ENCODE measurements at regions not wholly inside any gene's neighbourhood (a gene's known extent, or its start where the extent isn't known, plus 50 kb on each side); places are given as distances from the start of the nearest gene placed in this dataset.

DNA sequence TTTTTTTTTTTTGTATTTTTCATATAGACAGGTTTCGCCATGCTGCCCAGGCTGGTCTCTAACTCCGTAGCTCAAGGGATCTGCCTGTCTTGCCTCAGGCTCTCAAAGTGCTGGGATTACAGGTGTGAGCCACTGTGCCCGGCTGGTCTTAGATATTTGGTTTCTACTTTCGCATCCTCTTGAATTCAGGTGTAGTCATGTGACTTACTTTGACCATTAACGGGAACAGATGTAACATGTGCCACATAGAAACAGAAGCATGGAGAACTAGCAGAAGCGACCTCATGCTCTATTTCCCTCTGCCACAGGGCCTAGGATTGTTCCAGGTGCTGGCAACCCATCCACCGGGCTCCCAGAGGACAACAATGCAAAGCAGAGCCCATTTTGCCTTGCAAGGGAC, 166.6 kb downstream of the CYLD start:
- 54% methylated on average over 5 of the region's 7 CpGs for WGBS (ENCODE audit: low lambda C conversion rate)
- Histone ChIP-seq H3K27ac (ENCODE audit: low read depth in 2 of 2, low read length in 1 of 2) (no peak overlapping the region), H3K4me2 (no peak overlapping the region), H3K9me3 (no peaks in the 10 kb centered on the region), H3K9me2 (no peaks in the 10 kb centered on the region), H3F3A (replicated peaks; ENCODE audit: insufficient read depth) (no peaks in the 10 kb centered on the region), H3K4me1 (ENCODE audit: control insufficient read depth in 1 of 2, insufficient read depth in 2 of 2, low read depth in 1 of 2, low read length in 1 of 2) (no peaks in the 10 kb centered on the region), H4K20me1 (ENCODE audit: insufficient read depth) (no peaks in the 10 kb centered on the region), H3K9ac (no peak overlapping the region), H3K79me2 (ENCODE audit: insufficient read depth) (no peaks in the 10 kb centered on the region), H3K27me3 (ENCODE audit: insufficient read depth) (no peaks in the 10 kb centered on the region), H2AFZ (ENCODE audit: low read depth) (no peak overlapping the region), H3K4me3 (ENCODE audit: low read depth in 2 of 2, low read length in 1 of 2) (no peak overlapping the region), H3K36me3 (replicated peaks in 1 of 2; ENCODE audit: control insufficient read depth in 1 of 2, insufficient read depth in 2 of 2, low read length in 1 of 2) (no peaks in the 10 kb centered on the region)
- ChIA-PET CTCF (no interaction called here), POLR2A (no interaction called here)
- no peak for TF ChIP-seq MXI1 (IDR thresholded peaks at IDR 0.05; ENCODE audit: low read depth, low read length)
- TF ChIP-seq, protein P1, sequence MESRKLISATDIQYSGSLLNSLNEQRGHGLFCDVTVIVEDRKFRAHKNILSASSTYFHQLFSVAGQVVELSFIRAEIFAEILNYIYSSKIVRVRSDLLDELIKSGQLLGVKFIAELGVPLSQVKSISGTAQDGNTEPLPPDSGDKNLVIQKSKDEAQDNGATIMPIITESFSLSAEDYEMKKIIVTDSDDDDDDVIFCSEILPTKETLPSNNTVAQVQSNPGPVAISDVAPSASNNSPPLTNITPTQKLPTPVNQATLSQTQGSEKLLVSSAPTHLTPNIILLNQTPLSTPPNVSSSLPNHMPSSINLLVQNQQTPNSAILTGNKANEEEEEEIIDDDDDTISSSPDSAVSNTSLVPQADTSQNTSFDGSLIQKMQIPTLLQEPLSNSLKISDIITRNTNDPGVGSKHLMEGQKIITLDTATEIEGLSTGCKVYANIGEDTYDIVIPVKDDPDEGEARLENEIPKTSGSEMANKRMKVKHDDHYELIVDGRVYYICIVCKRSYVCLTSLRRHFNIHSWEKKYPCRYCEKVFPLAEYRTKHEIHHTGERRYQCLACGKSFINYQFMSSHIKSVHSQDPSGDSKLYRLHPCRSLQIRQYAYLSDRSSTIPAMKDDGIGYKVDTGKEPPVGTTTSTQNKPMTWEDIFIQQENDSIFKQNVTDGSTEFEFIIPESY (IDR thresholded peaks at IDR 0.05; ENCODE audit: borderline replicate concordance, low read depth): no peak
- no peak for TF ChIP-seq RCOR1 (IDR thresholded peaks at IDR 0.05; ENCODE audit: low read length)
- DNase-seq: no peak

DNA sequence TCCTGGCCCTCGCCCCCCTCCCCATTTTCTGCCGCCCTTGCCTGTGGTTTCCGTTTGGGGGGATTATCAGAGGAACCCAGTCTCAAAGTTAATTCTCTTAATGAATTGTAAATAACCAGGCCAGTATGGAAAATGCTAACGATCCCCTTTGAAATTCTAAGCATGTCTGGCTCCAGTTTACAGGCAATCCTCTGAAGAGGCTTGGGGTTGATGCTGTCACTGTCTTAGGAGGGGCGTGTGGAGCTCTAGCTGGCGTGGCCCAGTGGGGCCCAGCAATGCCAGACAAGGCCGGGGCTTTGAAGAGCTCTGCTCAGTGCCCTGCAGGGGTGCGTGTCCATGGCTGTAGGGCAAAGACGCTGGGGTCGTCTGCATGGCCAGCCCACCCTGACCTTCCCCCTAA, 164.6 kb downstream of the CYLD start:
- no peaks in the 10 kb centered on the region for H3K4me1 ChIP-seq (ENCODE audit: control insufficient read depth in 1 of 2, insufficient read depth in 2 of 2, low read depth in 1 of 2, low read length in 1 of 2)
- no peak overlapping the region for H3K4me3 ChIP-seq (ENCODE audit: low read depth in 2 of 2, low read length in 1 of 2)
- no peaks in the 10 kb centered on the region for H3F3A ChIP-seq (replicated peaks; ENCODE audit: insufficient read depth)
- no peak overlapping the region for H3K27ac ChIP-seq (ENCODE audit: low read depth in 2 of 2, low read length in 1 of 2)
- no peak for DNase-seq
- ChIA-PET CTCF (no interaction called here), POLR2A (no interaction called here)
- H2AFZ ChIP-seq (ENCODE audit: low read depth): no peak overlapping the region
- TF ChIP-seq MXI1 (IDR thresholded peaks at IDR 0.05; ENCODE audit: low read depth, low read length) (no peak), RCOR1 (IDR thresholded peaks at IDR 0.05; ENCODE audit: low read length) (no peak), TEAD4 (IDR thresholded peaks at IDR 0.05; ENCODE audit: borderline replicate concordance, insufficient read depth) (no peak), TCF12 (IDR thresholded peaks at IDR 0.05) (no peak)
- TF ChIP-seq, protein P2, sequence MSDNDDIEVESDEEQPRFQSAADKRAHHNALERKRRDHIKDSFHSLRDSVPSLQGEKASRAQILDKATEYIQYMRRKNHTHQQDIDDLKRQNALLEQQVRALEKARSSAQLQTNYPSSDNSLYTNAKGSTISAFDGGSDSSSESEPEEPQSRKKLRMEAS (IDR thresholded peaks at IDR 0.05; ENCODE audit: low read depth): no peak
- TF ChIP-seq, protein P3, sequence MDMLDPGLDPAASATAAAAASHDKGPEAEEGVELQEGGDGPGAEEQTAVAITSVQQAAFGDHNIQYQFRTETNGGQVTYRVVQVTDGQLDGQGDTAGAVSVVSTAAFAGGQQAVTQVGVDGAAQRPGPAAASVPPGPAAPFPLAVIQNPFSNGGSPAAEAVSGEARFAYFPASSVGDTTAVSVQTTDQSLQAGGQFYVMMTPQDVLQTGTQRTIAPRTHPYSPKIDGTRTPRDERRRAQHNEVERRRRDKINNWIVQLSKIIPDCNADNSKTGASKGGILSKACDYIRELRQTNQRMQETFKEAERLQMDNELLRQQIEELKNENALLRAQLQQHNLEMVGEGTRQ (IDR thresholded peaks at IDR 0.05; ENCODE audit: borderline replicate concordance, low read depth, low read length): no peak
- TF ChIP-seq, protein P1 (IDR thresholded peaks at IDR 0.05; ENCODE audit: borderline replicate concordance, low read depth): no peak
- TF ChIP-seq, protein P4, sequence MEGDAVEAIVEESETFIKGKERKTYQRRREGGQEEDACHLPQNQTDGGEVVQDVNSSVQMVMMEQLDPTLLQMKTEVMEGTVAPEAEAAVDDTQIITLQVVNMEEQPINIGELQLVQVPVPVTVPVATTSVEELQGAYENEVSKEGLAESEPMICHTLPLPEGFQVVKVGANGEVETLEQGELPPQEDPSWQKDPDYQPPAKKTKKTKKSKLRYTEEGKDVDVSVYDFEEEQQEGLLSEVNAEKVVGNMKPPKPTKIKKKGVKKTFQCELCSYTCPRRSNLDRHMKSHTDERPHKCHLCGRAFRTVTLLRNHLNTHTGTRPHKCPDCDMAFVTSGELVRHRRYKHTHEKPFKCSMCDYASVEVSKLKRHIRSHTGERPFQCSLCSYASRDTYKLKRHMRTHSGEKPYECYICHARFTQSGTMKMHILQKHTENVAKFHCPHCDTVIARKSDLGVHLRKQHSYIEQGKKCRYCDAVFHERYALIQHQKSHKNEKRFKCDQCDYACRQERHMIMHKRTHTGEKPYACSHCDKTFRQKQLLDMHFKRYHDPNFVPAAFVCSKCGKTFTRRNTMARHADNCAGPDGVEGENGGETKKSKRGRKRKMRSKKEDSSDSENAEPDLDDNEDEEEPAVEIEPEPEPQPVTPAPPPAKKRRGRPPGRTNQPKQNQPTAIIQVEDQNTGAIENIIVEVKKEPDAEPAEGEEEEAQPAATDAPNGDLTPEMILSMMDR (IDR thresholded peaks at IDR 0.05): no peak
- 13% methylated on average over 9 of the region's 10 CpGs for WGBS (ENCODE audit: low lambda C conversion rate)
- no peaks in the 10 kb centered on the region for H4K20me1 ChIP-seq (ENCODE audit: insufficient read depth)
- no peaks in the 10 kb centered on the region for H3K79me2 ChIP-seq (ENCODE audit: insufficient read depth)
- no peaks in the 10 kb centered on the region for H3K36me3 ChIP-seq (replicated peaks in 1 of 2; ENCODE audit: control insufficient read depth in 1 of 2, insufficient read depth in 2 of 2, low read length in 1 of 2)
- H3K9ac ChIP-seq: no peak overlapping the region
- H3K9me3 ChIP-seq: no peaks in the 10 kb centered on the region
- H3K9me2 ChIP-seq: no peaks in the 10 kb centered on the region
- no peak overlapping the region for H3K4me2 ChIP-seq
- no peaks in the 10 kb centered on the region for H3K27me3 ChIP-seq (ENCODE audit: insufficient read depth)

Measured in SK-N-SH (cell line).